Colonic mucosa (tissue), 4 donors: ENCODE measurements at regions not wholly inside any gene's neighbourhood (a gene's known extent, or its start where the extent isn't known, plus 50 kb on each side); places are given as distances from the start of the nearest gene placed in this dataset.

Experiments
- DNase-seq: peaks from one replicate; pipeline ENCODE4 v3.0.0-alpha.2; 2020
- H3K27ac ChIP-seq: fragments of 200-600 bp; one replicate; pipeline ENCODE4 v1.8.0; 2021
- H3K27me3 ChIP-seq: fragments of 200-600 bp; one replicate; pipeline ENCODE4 v1.8.0; 2021
- H3K36me3 ChIP-seq: fragments of 200-600 bp; one replicate; pipeline ENCODE4 v1.8.0; 2021
- H3K4me1 ChIP-seq: fragments of 200-600 bp; one replicate; pipeline ENCODE4 v1.8.0; 2021; ENCODE audit warnings: mild to moderate bottlenecking
- H3K4me3 ChIP-seq: fragments of 200-600 bp; one replicate; pipeline ENCODE4 v1.8.0; 2021
- H3K9ac ChIP-seq, 2 donors: one replicate each; pipeline ENCODE4 v1.7.0; 2013; ENCODE audit warnings: control low read depth in 2 of 2, low read depth in 2 of 2, low read length in 2 of 2
- H3K9me3 ChIP-seq: fragments of 200-600 bp; one replicate; pipeline ENCODE4 v1.8.0; 2021
- intact Hi-C: fragments of 100-400 bp; cut with DNase I; formaldehyde crosslinking; loops from one replicate; pipeline ENCODE4 v1.14.1; 2022
- TF ChIP-seq, protein P1 (sequence below): fragments of 200-600 bp; IDR thresholded peaks from one replicate; pipeline ENCODE4 v1.8.0; 2022; ENCODE audit warnings: antibody characterized with exemption, mild to moderate bottlenecking
- donor health status: healthy.
- donor health status: DM: no; HTN: no; CAD: no.
- donor health status: DM: no; HTN: no; CAD: no.

DNA sequence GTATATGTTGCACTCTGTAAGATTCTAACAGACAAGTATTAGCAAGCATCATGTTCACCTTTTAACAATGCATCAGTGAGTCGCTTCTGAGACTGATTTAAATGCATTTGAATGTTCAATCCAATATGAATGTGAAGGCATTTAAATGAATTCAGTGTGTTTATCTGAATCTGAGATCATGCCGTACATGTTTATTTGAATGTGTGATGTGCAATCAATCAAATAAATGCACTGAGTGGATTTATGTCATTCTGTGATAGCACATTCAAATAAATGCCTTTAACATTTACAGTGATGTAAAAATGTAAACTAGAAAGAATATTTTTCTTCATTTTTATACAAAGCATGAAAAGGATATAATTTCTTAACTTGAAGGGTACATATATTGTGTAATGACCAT is 1063.5 kb upstream of the NUDT12 start:
- no peaks in the 10 kb centered on the region for H3K27me3 ChIP-seq

DNA sequence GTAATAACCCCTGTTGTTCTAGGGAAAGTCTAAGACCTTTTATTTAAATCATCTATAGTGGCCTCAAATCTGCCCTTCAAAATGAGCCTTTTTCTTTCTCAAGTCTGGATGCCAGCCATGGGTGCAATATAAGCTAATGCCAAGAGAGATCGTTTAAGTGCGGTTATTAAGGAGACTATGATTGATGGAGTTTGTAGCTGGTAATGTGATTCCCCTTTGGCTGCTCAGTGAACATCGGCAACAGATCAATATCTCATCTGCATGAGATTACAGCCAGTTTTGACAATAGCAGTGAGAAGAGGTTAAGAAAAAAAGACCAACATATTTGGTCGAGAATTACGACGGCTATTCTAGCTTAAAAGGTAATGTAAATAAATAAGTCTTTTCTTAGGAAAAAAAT is 1049.4 kb upstream of the NUDT12 start:
- no peak overlapping the region for H3K4me3 ChIP-seq
- H3K27ac ChIP-seq = no peak overlapping the region
- intact Hi-C loops = no loop called here
- no peaks in the 10 kb centered on the region for H3K4me1 ChIP-seq
- H3K9me3 ChIP-seq = no peaks in the 10 kb centered on the region
- no peaks in the 10 kb centered on the region for H3K27me3 ChIP-seq
- TF ChIP-seq, protein P1, sequence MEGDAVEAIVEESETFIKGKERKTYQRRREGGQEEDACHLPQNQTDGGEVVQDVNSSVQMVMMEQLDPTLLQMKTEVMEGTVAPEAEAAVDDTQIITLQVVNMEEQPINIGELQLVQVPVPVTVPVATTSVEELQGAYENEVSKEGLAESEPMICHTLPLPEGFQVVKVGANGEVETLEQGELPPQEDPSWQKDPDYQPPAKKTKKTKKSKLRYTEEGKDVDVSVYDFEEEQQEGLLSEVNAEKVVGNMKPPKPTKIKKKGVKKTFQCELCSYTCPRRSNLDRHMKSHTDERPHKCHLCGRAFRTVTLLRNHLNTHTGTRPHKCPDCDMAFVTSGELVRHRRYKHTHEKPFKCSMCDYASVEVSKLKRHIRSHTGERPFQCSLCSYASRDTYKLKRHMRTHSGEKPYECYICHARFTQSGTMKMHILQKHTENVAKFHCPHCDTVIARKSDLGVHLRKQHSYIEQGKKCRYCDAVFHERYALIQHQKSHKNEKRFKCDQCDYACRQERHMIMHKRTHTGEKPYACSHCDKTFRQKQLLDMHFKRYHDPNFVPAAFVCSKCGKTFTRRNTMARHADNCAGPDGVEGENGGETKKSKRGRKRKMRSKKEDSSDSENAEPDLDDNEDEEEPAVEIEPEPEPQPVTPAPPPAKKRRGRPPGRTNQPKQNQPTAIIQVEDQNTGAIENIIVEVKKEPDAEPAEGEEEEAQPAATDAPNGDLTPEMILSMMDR = no peak
- H3K36me3 ChIP-seq = no peaks in the 10 kb centered on the region
- H3K9ac ChIP-seq = no peak overlapping the region
- DNase-seq = no peak

More for the DNA sequence above, 1063.5 kb upstream of the NUDT12 start:
- DNase-seq = no peak
- Histone ChIP-seq H3K9me3 (no peaks in the 10 kb centered on the region), H3K4me1 (no peaks in the 10 kb centered on the region), H3K27ac (no peak overlapping the region), H3K4me3 (no peak overlapping the region), H3K36me3 (no peaks in the 10 kb centered on the region), H3K9ac (no peak overlapping the region)
- TF ChIP-seq, protein P1 = no peak
- intact Hi-C loops = no loop called here

DNA sequence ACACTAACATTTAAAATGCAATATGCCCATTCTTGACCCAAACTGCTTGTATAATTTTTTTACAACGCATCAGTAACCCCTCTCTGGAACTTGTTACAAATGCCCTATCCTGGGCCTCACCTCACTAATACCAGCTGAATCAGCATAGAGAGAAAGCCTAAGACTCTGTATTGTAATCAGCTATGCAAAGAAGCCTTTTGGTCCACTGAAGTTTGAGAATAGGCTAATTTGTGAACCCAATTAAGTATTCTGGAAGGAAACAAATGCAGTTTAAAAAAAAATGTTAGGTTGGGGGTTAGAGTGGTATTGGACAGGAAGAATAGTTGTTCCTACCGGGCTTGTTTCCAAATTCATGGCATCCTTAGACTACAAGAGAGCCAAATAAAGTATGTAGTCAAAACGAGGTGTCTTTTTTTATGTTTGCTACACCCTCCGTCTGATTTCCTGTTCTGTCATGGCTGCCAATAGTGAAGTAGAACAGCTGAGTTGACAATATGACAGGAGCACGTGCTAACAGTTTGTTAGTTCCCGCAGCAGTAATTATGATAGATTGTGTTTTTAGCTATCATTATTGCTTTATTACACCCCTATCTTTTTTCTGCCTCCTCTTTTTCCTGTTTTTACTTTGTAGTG is 1048.7 kb upstream of the NUDT12 start:
- Histone ChIP-seq H3K27ac (no peak overlapping the region), H3K4me3 (no peak overlapping the region), H3K4me1 (no peaks in the 10 kb centered on the region), H3K36me3 (no peaks in the 10 kb centered on the region), H3K9me3 (no peaks in the 10 kb centered on the region), H3K27me3 (no peaks in the 10 kb centered on the region), H3K9ac (no peak overlapping the region)
- TF ChIP-seq, protein P1 = no peak
- DNase-seq = no peak
- intact Hi-C loops = no loop called here

DNA sequence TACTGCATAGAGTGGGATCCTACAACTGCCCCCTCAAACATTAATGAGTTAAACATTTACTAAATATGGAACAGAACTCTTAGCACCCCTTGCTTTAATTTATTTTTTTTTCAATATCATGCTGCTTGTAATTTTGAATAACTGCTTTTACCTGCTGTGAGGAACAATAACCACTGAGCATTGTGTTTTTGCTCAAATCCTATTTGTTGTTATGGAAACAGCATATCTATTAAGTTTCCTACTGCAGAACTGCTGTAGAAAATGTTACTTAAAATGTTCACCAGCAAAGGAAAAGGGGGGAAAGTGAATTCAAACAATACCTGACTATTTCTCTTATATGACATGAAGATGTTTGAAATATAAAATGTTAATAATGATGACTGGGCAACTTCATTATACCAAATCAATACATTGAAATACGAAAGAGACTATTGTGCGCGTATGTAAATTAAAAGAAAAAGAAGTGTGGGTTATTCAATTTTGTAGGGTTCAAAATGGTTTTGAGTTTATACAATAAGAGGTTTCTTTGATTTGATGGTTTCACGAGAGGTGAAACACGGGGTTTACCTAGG is 1043.8 kb upstream of the NUDT12 start:
- TF ChIP-seq, protein P1 = no peak

DNA sequence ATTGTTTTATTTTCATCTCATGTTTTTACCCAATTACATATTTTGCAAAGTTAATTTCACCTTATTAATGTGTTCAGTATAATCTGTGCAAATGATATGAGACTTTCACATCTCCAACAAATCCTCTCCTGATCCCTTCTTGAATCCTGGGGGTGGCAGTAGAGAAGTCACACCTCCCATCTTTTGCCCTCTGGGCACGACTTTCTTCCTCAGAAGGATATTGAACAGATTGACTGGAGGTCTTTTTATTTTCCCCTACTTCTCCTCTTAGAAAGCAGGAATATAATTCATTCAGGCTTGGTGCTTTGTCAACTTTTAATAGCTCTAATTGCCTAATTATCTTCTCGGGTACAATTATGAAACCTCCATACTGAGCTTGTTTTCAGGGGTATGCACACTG is 1037.1 kb upstream of the NUDT12 start:
- TF ChIP-seq, protein P1 = no peak
- Histone ChIP-seq H3K4me3 (no peak overlapping the region), H3K9ac (no peak overlapping the region), H3K27ac (no peak overlapping the region), H3K9me3 (no peaks in the 10 kb centered on the region), H3K36me3 (no peaks in the 10 kb centered on the region), H3K4me1 (no peaks in the 10 kb centered on the region), H3K27me3 (no peaks in the 10 kb centered on the region)
- intact Hi-C loops = no loop called here
- DNase-seq = no peak

More for the DNA sequence above, 1043.8 kb upstream of the NUDT12 start:
- Histone ChIP-seq H3K36me3 (no peaks in the 10 kb centered on the region), H3K27ac (no peak overlapping the region), H3K4me3 (no peak overlapping the region), H3K9ac (no peak overlapping the region), H3K9me3 (no peaks in the 10 kb centered on the region), H3K4me1 (no peaks in the 10 kb centered on the region), H3K27me3 (no peaks in the 10 kb centered on the region)
- DNase-seq = no peak
- intact Hi-C loops = no loop called here
